GM10266 (cell line): ENCODE measurements at regions not wholly inside any gene's neighbourhood (a gene's known extent, or its start where the extent isn't known, plus 50 kb on each side); places are given as distances from the start of the nearest gene placed in this dataset.

Experiments
- DNase-seq: peaks from one replicate; pipeline ENCODE4 v3.0.0; 2012; ENCODE audit errors: extremely low spot score
- TF ChIP-seq, protein P1 (sequence below): IDR thresholded peaks from 2 replicates; pipeline ENCODE4 v1.5.1; 2012; ENCODE audit warnings: mild to moderate bottlenecking, low read depth; ENCODE audit not compliant: control insufficient read depth, insufficient read depth; ENCODE audit errors: missing control alignments

DNA sequence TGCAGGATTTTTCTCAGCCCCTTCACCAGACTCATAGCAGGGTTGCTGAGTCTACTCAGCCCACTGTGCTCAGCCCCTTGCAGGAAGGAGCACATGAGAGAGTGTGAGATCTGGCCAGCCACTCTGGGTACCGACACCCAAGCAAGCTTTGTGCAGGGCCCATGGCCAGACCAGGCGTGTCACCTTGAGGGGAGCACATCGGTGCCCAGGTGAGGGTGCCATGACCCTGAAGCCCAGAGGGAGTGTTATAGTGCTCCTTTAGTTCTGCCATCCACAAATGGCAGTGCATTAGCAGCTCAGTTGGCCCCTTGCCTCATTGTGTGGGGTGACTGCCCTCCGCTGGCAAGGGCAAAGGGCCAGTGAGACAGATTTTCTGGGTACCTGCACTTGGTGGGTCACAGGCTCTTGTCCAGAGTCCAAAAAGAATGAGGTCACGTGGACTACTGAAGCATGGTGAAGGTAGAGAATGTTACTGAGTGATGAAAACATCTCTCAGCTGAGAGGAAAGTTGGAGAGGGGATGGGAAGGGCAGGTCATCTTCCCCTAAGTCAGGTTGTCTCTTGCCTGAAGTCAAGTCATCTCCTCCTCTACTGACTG, 181.8 kb downstream of the MACC1 start:
- TF ChIP-seq, protein P1, sequence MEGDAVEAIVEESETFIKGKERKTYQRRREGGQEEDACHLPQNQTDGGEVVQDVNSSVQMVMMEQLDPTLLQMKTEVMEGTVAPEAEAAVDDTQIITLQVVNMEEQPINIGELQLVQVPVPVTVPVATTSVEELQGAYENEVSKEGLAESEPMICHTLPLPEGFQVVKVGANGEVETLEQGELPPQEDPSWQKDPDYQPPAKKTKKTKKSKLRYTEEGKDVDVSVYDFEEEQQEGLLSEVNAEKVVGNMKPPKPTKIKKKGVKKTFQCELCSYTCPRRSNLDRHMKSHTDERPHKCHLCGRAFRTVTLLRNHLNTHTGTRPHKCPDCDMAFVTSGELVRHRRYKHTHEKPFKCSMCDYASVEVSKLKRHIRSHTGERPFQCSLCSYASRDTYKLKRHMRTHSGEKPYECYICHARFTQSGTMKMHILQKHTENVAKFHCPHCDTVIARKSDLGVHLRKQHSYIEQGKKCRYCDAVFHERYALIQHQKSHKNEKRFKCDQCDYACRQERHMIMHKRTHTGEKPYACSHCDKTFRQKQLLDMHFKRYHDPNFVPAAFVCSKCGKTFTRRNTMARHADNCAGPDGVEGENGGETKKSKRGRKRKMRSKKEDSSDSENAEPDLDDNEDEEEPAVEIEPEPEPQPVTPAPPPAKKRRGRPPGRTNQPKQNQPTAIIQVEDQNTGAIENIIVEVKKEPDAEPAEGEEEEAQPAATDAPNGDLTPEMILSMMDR, result peak; percentile 18
- DNase-seq, result no peak

DNA sequence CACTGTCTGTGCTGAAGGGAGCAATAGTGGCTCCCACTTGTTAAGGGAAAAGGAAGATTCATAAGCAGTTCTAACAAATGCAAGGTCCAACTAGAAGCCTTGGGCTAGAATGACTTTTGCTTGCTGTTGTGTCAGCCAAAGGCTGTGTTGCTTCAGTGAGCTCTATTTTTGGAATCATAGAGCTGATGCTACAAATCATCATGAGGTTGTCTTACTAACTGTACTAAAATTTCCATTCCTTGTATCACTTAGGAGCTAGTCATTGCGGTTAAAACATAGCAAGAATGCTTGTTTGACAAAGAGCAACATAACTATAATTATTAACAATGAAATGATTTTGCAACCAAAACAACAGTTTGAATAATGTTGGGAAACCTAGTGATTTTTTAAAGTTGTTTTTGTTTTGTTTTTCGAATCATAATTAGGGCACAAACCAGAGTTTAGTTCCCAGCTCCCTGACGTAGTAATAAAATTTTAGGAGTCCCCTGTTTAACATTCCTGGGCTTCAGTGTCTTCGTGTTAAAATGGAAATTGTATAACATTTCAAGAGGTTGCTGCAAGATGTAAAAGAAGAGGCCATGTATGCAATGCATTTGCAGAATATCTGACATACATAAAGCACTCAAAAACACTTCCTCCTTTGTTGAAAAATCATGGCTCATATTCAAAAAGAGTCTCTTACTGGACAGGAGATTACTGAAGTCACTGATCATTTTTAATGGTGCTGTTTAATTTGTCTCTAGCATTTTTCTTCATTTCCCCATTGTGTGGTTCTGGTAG, 183.4 kb downstream of the MACC1 start:
- DNase-seq, result no peak
- TF ChIP-seq, protein P1, result no peak

DNA sequence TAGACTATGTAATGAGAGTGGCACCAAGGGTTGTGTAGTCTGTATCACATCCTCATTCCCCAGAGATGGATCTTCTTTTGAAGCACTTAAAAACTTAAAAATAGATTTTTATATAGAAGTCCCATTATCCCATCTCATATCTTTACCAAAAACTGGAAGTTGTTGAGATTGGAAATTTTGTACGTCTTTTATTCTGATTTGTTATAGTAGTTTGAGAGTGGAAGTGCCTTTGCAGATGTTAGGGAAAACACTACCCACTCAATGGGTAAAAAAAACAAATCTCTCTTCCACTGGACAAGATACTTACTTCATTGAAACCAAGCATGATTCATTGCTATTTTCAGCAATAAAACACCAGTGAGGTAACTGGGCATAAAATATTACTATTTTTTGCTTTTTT, 184.4 kb downstream of the MACC1 start:
- TF ChIP-seq, protein P1, result no peak
- DNase-seq, result no peak

DNA sequence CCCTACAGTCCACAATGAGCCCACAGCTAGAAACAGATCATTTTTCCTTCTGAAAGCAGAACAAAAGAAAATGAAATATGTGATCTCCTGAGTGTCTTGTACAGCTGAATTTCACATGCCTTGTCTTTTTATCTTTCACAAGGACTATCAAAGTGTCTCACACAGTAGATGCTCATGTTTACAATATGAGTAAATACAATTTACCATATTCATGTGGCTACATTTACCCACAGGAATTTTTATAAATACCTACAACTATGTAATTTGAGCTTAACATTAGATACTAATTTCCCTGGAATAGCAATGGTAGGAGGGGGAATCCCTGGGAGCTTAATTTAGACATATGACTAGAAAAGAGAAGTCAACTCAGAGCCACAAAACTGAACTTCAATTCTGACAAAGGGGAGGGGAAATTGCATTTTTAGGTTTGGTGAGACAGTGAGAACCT, 186.2 kb downstream of the MACC1 start:
- TF ChIP-seq, protein P1, result no peak
- peak; percentile 17 for DNase-seq

DNA sequence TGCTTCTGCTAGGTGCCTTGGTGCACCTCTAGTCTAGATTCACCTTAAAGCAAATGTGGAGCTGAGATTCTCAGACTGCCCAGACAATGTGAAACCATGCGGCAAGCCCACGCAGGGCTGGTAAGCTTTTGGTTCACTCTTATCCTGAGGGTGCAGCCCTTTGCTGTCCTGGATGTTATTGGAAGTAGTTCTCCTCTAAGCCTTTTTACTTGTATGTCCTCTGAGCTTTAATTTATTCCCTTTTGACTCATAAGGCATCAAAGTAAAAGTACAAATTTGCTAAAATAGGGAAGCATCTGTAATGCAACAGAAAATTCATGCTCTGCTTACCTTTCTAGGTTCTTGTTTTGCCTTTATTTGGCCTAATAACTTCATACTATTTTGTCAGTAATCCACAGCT, 186.8 kb downstream of the MACC1 start:
- peak; percentile 13 for DNase-seq
- TF ChIP-seq, protein P1, result no peak

DNA sequence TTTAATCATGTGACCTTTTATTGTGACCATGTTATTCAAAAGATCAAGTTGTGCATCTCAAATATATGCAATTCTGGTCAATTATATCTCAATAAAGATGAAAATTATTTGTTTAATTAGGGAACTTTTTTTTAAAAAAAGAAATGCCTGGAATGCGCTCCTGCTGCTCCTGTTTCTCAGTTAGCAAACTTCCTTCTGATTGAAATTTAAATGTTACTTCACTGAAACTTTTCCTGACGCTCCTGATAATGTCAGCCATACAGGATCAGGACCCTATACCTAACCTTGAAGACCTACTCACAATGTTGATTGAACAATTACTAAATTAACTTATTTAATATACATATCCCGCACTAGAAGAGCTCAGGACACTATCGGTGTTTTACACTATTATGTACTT, 190.4 kb downstream of the MACC1 start:
- TF ChIP-seq, protein P1, result no peak
- no peak for DNase-seq

DNA sequence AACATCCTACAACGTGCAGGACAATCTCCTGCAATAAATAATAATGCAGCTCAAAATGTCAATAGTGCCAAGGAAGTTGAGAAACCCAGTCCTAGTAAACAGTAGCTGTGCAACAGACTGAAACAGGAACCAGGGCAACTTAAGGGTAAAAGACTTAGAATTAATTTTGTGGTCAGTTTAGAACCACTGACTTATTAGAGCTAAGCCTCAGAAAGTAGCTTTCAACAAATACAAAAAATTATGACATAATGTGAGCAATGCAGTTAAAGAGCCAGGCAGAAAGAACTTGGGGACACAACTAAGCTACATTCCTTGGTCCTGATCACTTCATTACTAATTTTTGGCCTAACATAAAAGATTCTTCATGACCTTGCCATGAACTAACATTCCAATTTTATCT, 195.4 kb downstream of the MACC1 start:
- no peak for DNase-seq
- TF ChIP-seq, protein P1, result no peak
